ENCODE measurements at regions not wholly inside any gene's neighbourhood (a gene's known extent, or its start where the extent isn't known, plus 50 kb on each side); places are given as distances from the start of the nearest gene placed in this dataset.

- Histone ChIP-seq H4K8ac (ENCODE audit: extremely low read depth, insufficient read depth, low read length) (no peak overlapping the region), H3K18ac (ENCODE audit: extremely low read depth, low read length) (no peak overlapping the region), H3K9me3 (ENCODE audit: insufficient read depth in 2 of 2, low read depth in 1 of 2, low read length in 1 of 2) (no peaks in the 10 kb centered on the region), H3K4me3 (ENCODE audit: extremely low read depth in 1 of 4, insufficient read depth in 2 of 4, low read depth in 3 of 4, low read length in 4 of 4) (no peak overlapping the region), H3K27ac (ENCODE audit: low read depth, low read length) (no peak overlapping the region), H3K27me3 (replicated peaks in 1 of 4; ENCODE audit: control insufficient read depth in 3 of 4, extremely low read depth in 1 of 4, insufficient read depth in 3 of 4, low read length in 3 of 4) (no peaks in the 10 kb centered on the region), H3K79me2 (ENCODE audit: control insufficient read depth in 1 of 2, insufficient read depth in 2 of 2, low read length in 2 of 2) (no peaks in the 10 kb centered on the region), H4K91ac (replicated peaks; ENCODE audit: insufficient read length, low read length) (no peak overlapping the region), H3K23me2 (ENCODE audit: low read depth, low read length) (no peaks in the 10 kb centered on the region; the same call in 1 of the 2 replicates), H3K14ac (ENCODE audit: insufficient read length) (no peak overlapping the region), H4K20me1 (replicated peaks in 1 of 2; ENCODE audit: control insufficient read depth in 1 of 2, insufficient read depth in 2 of 2, low read length in 2 of 2) (no peaks in the 10 kb centered on the region), H2AFZ (ENCODE audit: low read length) (no peak overlapping the region), H3K4ac (replicated peaks; ENCODE audit: insufficient read length, low read depth, low read length) (no peak overlapping the region), H2BK120ac (replicated peaks; ENCODE audit: low read depth, low read length) (no peak overlapping the region), H2AK5ac (ENCODE audit: low read depth, low read length) (no peak overlapping the region), H2BK5ac (ENCODE audit: low read depth, low read length) (no peak overlapping the region), H3K56ac (replicated peaks; ENCODE audit: insufficient read length, low read depth, low read length) (no peak overlapping the region), H3K79me1 (ENCODE audit: low read depth, low read length) (no peaks in the 10 kb centered on the region), H3K4me2 (ENCODE audit: insufficient read depth in 1 of 2, low read depth in 2 of 2, low read length in 2 of 2) (no peak overlapping the region), H3K23ac (ENCODE audit: insufficient read length) (no peak overlapping the region), H3K36me3 (ENCODE audit: control insufficient read depth in 2 of 4, insufficient read depth in 4 of 4, low read length in 3 of 4) (no peaks in the 10 kb centered on the region), H2BK20ac (ENCODE audit: low read length) (no peak overlapping the region), H4K5ac (ENCODE audit: insufficient read length, low read depth, low read length) (no peak overlapping the region), H2BK15ac (ENCODE audit: low read length) (no peak overlapping the region), H3K9ac (replicated peaks in 1 of 4; ENCODE audit: extremely low read depth in 1 of 4, low read depth in 3 of 4, low read length in 3 of 4) (no peak overlapping the region), H2BK12ac (ENCODE audit: low read depth, low read length) (no peak overlapping the region), H3K4me1 (replicated peaks in 1 of 4; ENCODE audit: control insufficient read depth in 3 of 4, insufficient read depth in 4 of 4, low read length in 3 of 4) (no peaks in the 10 kb centered on the region)
- 89% methylated on average over 1 of the region's 1 CpG; no CpG with 5 or more reads in 1 of the 2 experiments for WGBS, 2 experiments (ENCODE audit: extremely low coverage in 1 of 2, insufficient coverage in 1 of 2, insufficient read length in 1 of 2, insufficient replicate concordance in 2 of 2, low coverage in 1 of 2, low lambda C conversion rate in 2 of 2, missing lambda C conversion rate in 1 of 2)
- no peak for TF ChIP-seq NRF1 (IDR thresholded peaks at IDR 0.05; ENCODE audit: low read depth, low read length)
- DNase-seq (ENCODE audit: low read depth in 1 of 2, low spot score in 2 of 2) (no peak), FAIRE-seq (no peak)
- CTCF ChIA-PET (ENCODE audit: partially characterized antibody): no interaction called here
- POLR2A ChIA-PET (ENCODE audit: partially characterized antibody): no interaction called here
Observed at GRCh38 chr7:40922316-40922670, 780.6 kb downstream of the INHBA start.
